Osteoblast (primary cell): ENCODE measurements at regions not wholly inside any gene's neighbourhood (a gene's known extent, or its start where the extent isn't known, plus 50 kb on each side); places are given as distances from the start of the nearest gene placed in this dataset.
"Not testable (repeated sequence)": the region's sequence is repeated elsewhere in the genome, so short reads cannot be mapped to it uniquely, and the experiment has no call there.

Experiments
- DNase-seq: peaks from one replicate; pipeline ENCODE4 v3.0.0; 2011; ENCODE audit warnings: low spot score, mixed read lengths; ENCODE audit not compliant: insufficient read length; ENCODE audit errors: missing footprints
- H2AFZ ChIP-seq: 2 replicates; pipeline ENCODE4 v1.6.0; 2011; ENCODE audit warnings: mild to moderate bottlenecking, low read length
- H3K27ac ChIP-seq: 2 replicates; pipeline ENCODE4 v1.5.1; 2011; ENCODE audit warnings: mild to moderate bottlenecking, low read depth, low read length, moderate library complexity
- H3K27me3 ChIP-seq: 2 replicates; pipeline ENCODE4 v1.6.0; 2012; ENCODE audit warnings: mild to moderate bottlenecking, control low read depth, inconsistent platforms, low read length, moderate library complexity; ENCODE audit not compliant: insufficient read depth
- H3K36me3 ChIP-seq: 2 replicates; pipeline ENCODE4 v1.5.1; 2011; ENCODE audit warnings: mild to moderate bottlenecking, low read length, control low read depth, moderate library complexity; ENCODE audit not compliant: insufficient read depth
- H3K4me1 ChIP-seq: 2 replicates; pipeline ENCODE4 v1.5.1; 2011; ENCODE audit warnings: mild to moderate bottlenecking, low read length, control low read depth, moderate library complexity; ENCODE audit not compliant: insufficient read depth
- H3K4me2 ChIP-seq: 2 replicates; pipeline ENCODE4 v1.6.0; 2011; ENCODE audit warnings: mild to moderate bottlenecking, low read length; ENCODE audit not compliant: insufficient read depth
- H3K4me3 ChIP-seq: fragments of 200-600 bp; sonication (generic); 3 replicates; pipeline ENCODE4 v1.5.1; 2012; ENCODE audit warnings: mild to moderate bottlenecking, low read length, inconsistent platforms; ENCODE audit not compliant: insufficient read depth
- H3K79me2 ChIP-seq: 2 replicates; pipeline ENCODE4 v1.6.0; 2012; ENCODE audit warnings: mild to moderate bottlenecking, low read length, control low read depth, inconsistent platforms; ENCODE audit not compliant: insufficient read depth
- H3K9me3 ChIP-seq: 2 replicates; pipeline ENCODE4 v1.5.1; 2011; ENCODE audit warnings: low read depth, low read length, control low read depth
- H4K20me1 ChIP-seq: 2 replicates; pipeline ENCODE4 v1.6.0; 2012; ENCODE audit warnings: mild to moderate bottlenecking, low read length, control low read depth; ENCODE audit not compliant: insufficient read depth
- TF ChIP-seq, protein P1 (sequence below): IDR thresholded peaks from 2 replicates; pipeline ENCODE4 v1.5.1; 2011; ENCODE audit warnings: mild to moderate bottlenecking, low read depth, low read length, moderate library complexity; ENCODE audit errors: extremely low read depth

GRCh38 chr5:18605186-18605585, 970.9 kb downstream of the TAF11L14 start:
- DNase-seq: no peak
- Histone ChIP-seq H3K4me1 (no peaks in the 10 kb centered on the region), H4K20me1 (no peaks in the 10 kb centered on the region), H3K79me2 (no peaks in the 10 kb centered on the region), H3K9me3 (no peaks in the 10 kb centered on the region), H3K27ac (no peak overlapping the region), H3K27me3 (no peaks in the 10 kb centered on the region), H3K4me3 (no peak overlapping the region), H3K36me3 (no peaks in the 10 kb centered on the region), H3K4me2 (no peak overlapping the region), H2AFZ (no peak overlapping the region)
- TF ChIP-seq, protein P1, sequence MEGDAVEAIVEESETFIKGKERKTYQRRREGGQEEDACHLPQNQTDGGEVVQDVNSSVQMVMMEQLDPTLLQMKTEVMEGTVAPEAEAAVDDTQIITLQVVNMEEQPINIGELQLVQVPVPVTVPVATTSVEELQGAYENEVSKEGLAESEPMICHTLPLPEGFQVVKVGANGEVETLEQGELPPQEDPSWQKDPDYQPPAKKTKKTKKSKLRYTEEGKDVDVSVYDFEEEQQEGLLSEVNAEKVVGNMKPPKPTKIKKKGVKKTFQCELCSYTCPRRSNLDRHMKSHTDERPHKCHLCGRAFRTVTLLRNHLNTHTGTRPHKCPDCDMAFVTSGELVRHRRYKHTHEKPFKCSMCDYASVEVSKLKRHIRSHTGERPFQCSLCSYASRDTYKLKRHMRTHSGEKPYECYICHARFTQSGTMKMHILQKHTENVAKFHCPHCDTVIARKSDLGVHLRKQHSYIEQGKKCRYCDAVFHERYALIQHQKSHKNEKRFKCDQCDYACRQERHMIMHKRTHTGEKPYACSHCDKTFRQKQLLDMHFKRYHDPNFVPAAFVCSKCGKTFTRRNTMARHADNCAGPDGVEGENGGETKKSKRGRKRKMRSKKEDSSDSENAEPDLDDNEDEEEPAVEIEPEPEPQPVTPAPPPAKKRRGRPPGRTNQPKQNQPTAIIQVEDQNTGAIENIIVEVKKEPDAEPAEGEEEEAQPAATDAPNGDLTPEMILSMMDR: no peak

DNA sequence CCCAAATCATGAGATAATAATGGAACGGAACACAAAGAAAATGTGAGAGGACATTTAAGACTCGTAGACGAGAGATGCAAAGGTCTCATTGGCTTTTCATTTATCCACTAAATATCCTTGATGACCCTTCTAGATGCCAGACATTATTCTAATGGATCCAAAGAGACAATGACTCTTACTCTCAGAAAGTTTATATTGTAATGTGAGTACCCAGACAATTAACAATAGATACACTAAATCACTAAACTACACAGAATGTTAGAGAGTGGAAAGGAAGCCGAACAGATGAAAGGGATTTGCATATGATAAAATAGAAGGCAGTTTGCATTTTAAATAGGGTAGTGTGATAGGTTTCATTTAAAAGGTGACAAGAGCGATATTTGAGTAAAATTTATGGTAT, 973.3 kb downstream of the TAF11L14 start:
- no peaks in the 10 kb centered on the region for H4K20me1 ChIP-seq

GRCh38 chr5:18617191-18617590, 982.9 kb downstream of the TAF11L14 start:
- H3K9me3 ChIP-seq, DNase-seq, H3K4me3 ChIP-seq, H3K4me1 ChIP-seq, H3K36me3 ChIP-seq, H2AFZ ChIP-seq, H3K79me2 ChIP-seq, H3K4me2 ChIP-seq, H3K27ac ChIP-seq, H4K20me1 ChIP-seq, H3K27me3 ChIP-seq: not testable (repeated sequence)

More for the DNA sequence above, 973.3 kb downstream of the TAF11L14 start:
- Histone ChIP-seq H3K4me1 (no peaks in the 10 kb centered on the region), H3K27ac (no peak overlapping the region), H3K79me2 (no peaks in the 10 kb centered on the region), H3K4me3 (no peak overlapping the region), H3K4me2 (no peak overlapping the region), H3K9me3 (no peaks in the 10 kb centered on the region), H2AFZ (no peak overlapping the region), H3K36me3 (no peaks in the 10 kb centered on the region), H3K27me3 (no peaks in the 10 kb centered on the region)
- DNase-seq: no peak
- TF ChIP-seq, protein P1: no peak

GRCh38 chr5:18630458-18631045, 996.3 kb downstream of the TAF11L14 start:
- Histone ChIP-seq H2AFZ (no peak overlapping the region), H4K20me1 (no peaks in the 10 kb centered on the region), H3K79me2 (no peaks in the 10 kb centered on the region), H3K4me3 (no peak overlapping the region), H3K27ac (no peak overlapping the region), H3K4me1 (no peaks in the 10 kb centered on the region), H3K36me3 (no peaks in the 10 kb centered on the region), H3K4me2 (no peak overlapping the region), H3K27me3 (no peaks in the 10 kb centered on the region), H3K9me3 (no peaks in the 10 kb centered on the region)
- TF ChIP-seq, protein P1: no peak
- no peak for DNase-seq
